ENCODE measurements at regions not wholly inside any gene's neighbourhood (a gene's known extent, or its start where the extent isn't known, plus 50 kb on each side); places are given as distances from the start of the nearest gene placed in this dataset.
"Not testable (repeated sequence)": the region's sequence is repeated elsewhere in the genome, so short reads cannot be mapped to it uniquely, and the experiment has no call there.

- DNase-seq: no peak
Observed at GRCh38 chr22:26769663-26770062, 112.3 kb downstream of the MIAT start.

- DNase-seq: no peak
Observed at GRCh38 chr22:26770624-26771023, 113.2 kb downstream of the MIAT start.

GRCh38 chr22:26773054-26773453 lies 115.7 kb downstream of the MIAT start:
- not testable (repeated sequence) for DNase-seq

GRCh38 chr22:26775394-26775793 lies 118.0 kb downstream of the MIAT start:
- no peak for DNase-seq

- DNase-seq: no peak
Observed at GRCh38 chr22:26777156-26777801, 119.9 kb downstream of the MIAT start.

- DNase-seq: no peak
Observed at GRCh38 chr22:26778372-26778771, 121.0 kb downstream of the MIAT start.

GRCh38 chr22:26779108-26779507 lies 121.7 kb downstream of the MIAT start:
- DNase-seq: no peak

- no peak for DNase-seq
Observed at GRCh38 chr22:26779929-26780328, 122.5 kb downstream of the MIAT start.

- DNase-seq: no peak
Observed at GRCh38 chr22:26780521-26780920, 123.1 kb downstream of the MIAT start.

- no peak for DNase-seq
Observed at GRCh38 chr22:26781062-26781461, 123.7 kb downstream of the MIAT start.

- no peak for DNase-seq
Observed at GRCh38 chr22:26781596-26781995, 124.2 kb downstream of the MIAT start.

GRCh38 chr22:26783885-26784284 lies 126.5 kb downstream of the MIAT start:
- no peak for DNase-seq

- DNase-seq: no peak
Observed at GRCh38 chr22:26784772-26785171, 127.4 kb downstream of the MIAT start.

GRCh38 chr22:26785932-26786331 lies 128.5 kb downstream of the MIAT start:
- DNase-seq: no peak

- no peak for DNase-seq
Observed at GRCh38 chr22:26786398-26786797, 129.0 kb downstream of the MIAT start.

- no peak for DNase-seq
Observed at GRCh38 chr22:26789951-26790350, 132.6 kb downstream of the MIAT start.

GRCh38 chr22:26792522-26792921 lies 135.1 kb downstream of the MIAT start:
- no peak for DNase-seq

GRCh38 chr22:26796785-26797184 lies 139.4 kb downstream of the MIAT start:
- DNase-seq: no peak

GRCh38 chr22:26797910-26798309 lies 140.5 kb downstream of the MIAT start:
- no peak for DNase-seq

GRCh38 chr22:26798462-26799065 lies 141.2 kb downstream of the MIAT start:
- DNase-seq: no peak

- no peak for DNase-seq
Observed at GRCh38 chr22:26800858-26801257, 143.5 kb downstream of the MIAT start.

- no peak for DNase-seq
Observed at GRCh38 chr22:26801449-26801848, 144.1 kb downstream of the MIAT start.

GRCh38 chr22:26804315-26804714 lies 146.9 kb downstream of the MIAT start:
- DNase-seq: no peak

- DNase-seq: no peak
Observed at GRCh38 chr22:26804911-26805539, 147.6 kb downstream of the MIAT start.

Measured in activated effector memory CD4-positive, alpha-beta T cell treated with anti-CD3 and anti-CD28 coated beads, Interleukin-2, amount 50 U/mL, for 16 hours (primary cell).